ENCODE measurements at regions not wholly inside any gene's neighbourhood (a gene's known extent, or its start where the extent isn't known, plus 50 kb on each side); places are given as distances from the start of the nearest gene placed in this dataset.

DNA sequence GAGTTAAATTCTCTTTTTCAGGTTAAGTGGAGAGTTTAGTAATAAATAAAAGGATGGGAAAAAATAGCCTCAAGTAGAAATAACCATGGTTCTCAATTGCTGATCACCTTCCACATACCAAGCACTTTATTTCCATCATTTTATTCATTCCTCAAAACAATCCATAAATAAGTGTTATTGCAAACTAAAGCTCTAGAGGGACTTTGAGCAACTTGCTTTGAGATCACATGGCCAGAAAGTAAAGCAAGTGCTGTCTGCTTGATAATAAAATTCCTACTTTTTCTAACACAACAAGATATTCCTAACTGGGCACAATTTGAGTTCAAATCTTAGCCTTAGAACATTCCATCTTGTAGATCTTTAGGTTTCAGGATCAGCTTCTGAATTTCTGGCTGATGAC lies 97.1 kb upstream of the C1orf87 start:
- Mint-ChIP-seq H3K27ac (ENCODE audit: unreplicated experiment) (no peak overlapping the region), H3K9me3 (peaks cover 3% of the 10 kb centered on the region), H3K36me3 (ENCODE audit: low read depth) (no peaks in the 10 kb centered on the region), H3K27me3 (ENCODE audit: low read depth) (no peaks in the 10 kb centered on the region), H3K4me3 (no peak overlapping the region), H3K4me1 (no peaks in the 10 kb centered on the region)
- DNase-seq (ENCODE audit: low read depth, low spot score): no peak
- TF ChIP-seq, protein P1, sequence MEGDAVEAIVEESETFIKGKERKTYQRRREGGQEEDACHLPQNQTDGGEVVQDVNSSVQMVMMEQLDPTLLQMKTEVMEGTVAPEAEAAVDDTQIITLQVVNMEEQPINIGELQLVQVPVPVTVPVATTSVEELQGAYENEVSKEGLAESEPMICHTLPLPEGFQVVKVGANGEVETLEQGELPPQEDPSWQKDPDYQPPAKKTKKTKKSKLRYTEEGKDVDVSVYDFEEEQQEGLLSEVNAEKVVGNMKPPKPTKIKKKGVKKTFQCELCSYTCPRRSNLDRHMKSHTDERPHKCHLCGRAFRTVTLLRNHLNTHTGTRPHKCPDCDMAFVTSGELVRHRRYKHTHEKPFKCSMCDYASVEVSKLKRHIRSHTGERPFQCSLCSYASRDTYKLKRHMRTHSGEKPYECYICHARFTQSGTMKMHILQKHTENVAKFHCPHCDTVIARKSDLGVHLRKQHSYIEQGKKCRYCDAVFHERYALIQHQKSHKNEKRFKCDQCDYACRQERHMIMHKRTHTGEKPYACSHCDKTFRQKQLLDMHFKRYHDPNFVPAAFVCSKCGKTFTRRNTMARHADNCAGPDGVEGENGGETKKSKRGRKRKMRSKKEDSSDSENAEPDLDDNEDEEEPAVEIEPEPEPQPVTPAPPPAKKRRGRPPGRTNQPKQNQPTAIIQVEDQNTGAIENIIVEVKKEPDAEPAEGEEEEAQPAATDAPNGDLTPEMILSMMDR (conservative IDR thresholded peaks at IDR 0.05): peak; percentile 30

DNA sequence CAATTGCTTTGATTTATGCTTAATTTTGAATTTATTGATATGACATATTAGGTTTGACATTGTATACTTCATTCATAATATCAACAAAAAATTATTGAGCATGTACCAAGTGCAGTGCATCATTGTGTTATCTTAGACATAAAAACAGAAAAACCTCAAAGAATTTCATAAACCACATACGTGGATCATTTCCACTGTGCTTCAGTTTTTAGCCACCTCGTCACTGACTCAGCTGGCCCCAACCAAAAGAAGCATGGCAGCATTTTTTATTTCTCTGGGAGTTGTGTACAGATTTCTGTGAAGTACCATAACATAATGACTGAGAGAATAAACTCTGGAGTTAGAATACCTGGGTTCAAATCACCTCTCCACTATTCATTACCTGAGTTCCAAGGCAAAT lies 95.6 kb upstream of the C1orf87 start:
- H3K27ac Mint-ChIP-seq (ENCODE audit: unreplicated experiment): no peak overlapping the region
- H3K27me3 Mint-ChIP-seq (ENCODE audit: low read depth): no peaks in the 10 kb centered on the region
- H3K4me3 Mint-ChIP-seq: no peak overlapping the region
- H3K36me3 Mint-ChIP-seq (ENCODE audit: low read depth): no peaks in the 10 kb centered on the region
- no peaks in the 10 kb centered on the region for H3K4me1 Mint-ChIP-seq
- H3K9me3 Mint-ChIP-seq: peaks cover 3% of the 10 kb centered on the region
- TF ChIP-seq, protein P1 (conservative IDR thresholded peaks at IDR 0.05): no peak
- DNase-seq (ENCODE audit: low read depth, low spot score): no peak

DNA sequence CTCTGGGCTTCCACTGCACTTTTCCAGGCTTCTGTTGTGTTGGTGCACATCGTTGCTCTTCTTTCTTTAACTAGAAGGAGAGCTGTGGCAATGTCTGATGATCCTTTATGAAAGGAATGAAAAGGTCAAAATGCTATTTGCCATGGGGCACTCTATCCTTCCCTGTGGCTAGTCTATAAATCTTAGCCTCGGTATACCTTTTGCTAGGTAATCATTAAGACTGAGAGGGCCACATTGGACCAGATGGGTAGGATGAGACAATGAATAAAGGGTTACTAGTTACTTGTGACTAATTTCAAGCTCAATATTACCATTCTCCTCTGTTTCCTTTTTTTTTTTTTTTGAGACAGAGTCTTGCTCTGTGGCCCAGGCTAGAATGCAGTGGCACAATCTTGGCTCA lies 89.4 kb upstream of the C1orf87 start:
- Mint-ChIP-seq H3K9me3 (peaks cover 3% of the 10 kb centered on the region), H3K4me3 (no peak overlapping the region), H3K4me1 (no peaks in the 10 kb centered on the region), H3K36me3 (ENCODE audit: low read depth) (no peaks in the 10 kb centered on the region), H3K27me3 (ENCODE audit: low read depth) (no peaks in the 10 kb centered on the region), H3K27ac (ENCODE audit: unreplicated experiment) (no peak overlapping the region)
- no peak for DNase-seq (ENCODE audit: low read depth, low spot score)
- TF ChIP-seq, protein P1 (conservative IDR thresholded peaks at IDR 0.05): no peak

GRCh38 chr1:60160141-60160540 lies 86.6 kb upstream of the C1orf87 start:
- H3K27ac Mint-ChIP-seq (ENCODE audit: unreplicated experiment): no peak overlapping the region
- H3K27me3 Mint-ChIP-seq (ENCODE audit: low read depth): no peaks in the 10 kb centered on the region
- no peaks in the 10 kb centered on the region for H3K9me3 Mint-ChIP-seq
- no peaks in the 10 kb centered on the region for H3K4me1 Mint-ChIP-seq
- DNase-seq (ENCODE audit: low read depth, low spot score): no peak
- TF ChIP-seq, protein P1 (conservative IDR thresholded peaks at IDR 0.05): no peak
- H3K36me3 Mint-ChIP-seq (ENCODE audit: low read depth): no peaks in the 10 kb centered on the region
- no peak overlapping the region for H3K4me3 Mint-ChIP-seq

DNA sequence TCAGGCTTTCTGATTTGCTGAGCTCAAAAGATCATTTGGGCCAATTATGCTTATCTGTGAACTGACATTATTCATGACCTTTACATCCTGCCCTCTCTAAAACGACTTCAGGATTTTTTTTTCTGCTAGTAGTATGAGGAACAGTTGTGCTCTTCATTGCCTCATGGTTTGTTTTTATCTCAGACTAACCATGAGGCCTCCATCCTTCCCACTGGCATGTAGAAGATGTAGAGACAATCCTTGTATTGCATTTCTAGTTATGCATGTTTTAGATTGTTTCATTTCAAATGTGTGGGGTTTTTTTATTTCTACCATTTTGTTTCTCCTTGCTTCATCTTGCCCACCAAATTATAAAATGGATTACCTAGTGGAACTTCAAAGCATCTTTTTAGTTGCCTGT lies 82.8 kb upstream of the C1orf87 start:
- Mint-ChIP-seq H3K27me3 (ENCODE audit: low read depth) (no peaks in the 10 kb centered on the region), H3K27ac (ENCODE audit: unreplicated experiment) (no peak overlapping the region), H3K36me3 (ENCODE audit: low read depth) (no peaks in the 10 kb centered on the region)

More for the DNA sequence above, 82.8 kb upstream of the C1orf87 start:
- DNase-seq (ENCODE audit: low read depth, low spot score): no peak
- Mint-ChIP-seq H3K9me3 (no peaks in the 10 kb centered on the region), H3K4me1 (no peaks in the 10 kb centered on the region), H3K4me3 (no peak overlapping the region)
- TF ChIP-seq, protein P1 (conservative IDR thresholded peaks at IDR 0.05): no peak
